GM18507 (cell line): ENCODE measurements at regions not wholly inside any gene's neighbourhood (a gene's known extent, or its start where the extent isn't known, plus 50 kb on each side); places are given as distances from the start of the nearest gene placed in this dataset.

Source experiments
- DNase-seq: peaks from one replicate; pipeline ENCODE4 v3.0.0; 2011; ENCODE audit warnings: low read depth; ENCODE audit not compliant: insufficient read length; ENCODE audit errors: extremely low spot score
- FAIRE-seq: peaks from 2 replicates; lab custom pipeline; 2011; peaks lifted over from hg19 to GRCh38; lab: Jason Lieb, UNC

DNA sequence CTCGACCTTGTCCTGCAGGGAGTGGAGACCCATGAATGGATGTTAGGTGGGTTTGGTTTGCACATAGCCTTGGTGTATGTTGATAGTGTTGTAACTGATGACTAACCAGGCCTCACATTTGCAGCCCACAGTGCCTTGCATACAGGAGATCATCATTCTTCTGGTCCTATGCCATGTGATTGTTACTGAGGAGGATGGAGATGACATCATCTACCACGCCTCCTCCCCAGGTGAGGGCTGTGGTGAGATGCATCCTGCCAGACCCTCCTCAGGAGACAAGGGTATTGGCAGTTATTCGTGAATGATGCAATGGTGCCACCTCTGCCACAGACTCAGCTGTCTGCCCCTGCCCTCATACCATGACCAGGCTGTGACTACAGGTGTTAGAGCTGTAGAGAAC is 1294.1 kb downstream of the UQCRFS1 start:
- FAIRE-seq = no peak
- DNase-seq = no peak

DNA sequence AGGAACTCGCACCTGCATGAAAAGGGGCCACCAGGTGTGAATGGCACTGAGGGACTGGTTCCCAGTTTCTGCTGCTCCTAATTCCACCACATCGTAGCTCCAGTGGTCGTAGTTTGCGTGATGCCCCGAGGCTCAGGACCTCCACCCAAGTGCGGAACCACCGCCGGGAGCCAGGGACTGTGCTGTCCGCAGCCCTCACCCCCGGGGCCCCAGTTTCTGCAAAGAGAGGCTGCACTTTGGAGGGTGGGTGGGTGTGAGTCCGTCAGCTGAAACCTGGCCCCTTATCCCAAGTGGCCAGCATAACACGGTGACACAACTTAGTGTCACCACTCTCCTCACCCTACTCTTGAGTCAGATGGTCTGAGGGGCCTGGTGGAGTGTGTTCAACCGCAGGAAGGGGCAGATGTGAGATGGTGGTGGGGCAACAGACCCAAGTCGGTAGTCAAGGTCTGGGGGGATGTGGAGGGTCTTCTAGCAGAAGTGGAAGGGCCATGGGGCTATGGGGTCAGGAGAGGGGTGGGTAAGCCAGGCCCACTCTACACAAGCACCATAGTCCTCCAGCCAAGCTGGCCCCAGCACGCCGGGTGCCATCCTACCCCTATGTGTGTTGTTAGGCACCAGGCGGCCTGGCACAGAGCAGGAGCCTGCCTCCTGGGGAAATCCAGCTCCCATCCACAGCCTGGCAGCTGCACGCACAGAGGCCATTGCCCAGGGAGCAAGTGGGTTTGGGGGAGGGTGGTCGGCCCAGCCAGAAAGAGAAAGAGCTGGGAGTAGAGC is 1301.6 kb downstream of the UQCRFS1 start:
- no peak for FAIRE-seq

DNA sequence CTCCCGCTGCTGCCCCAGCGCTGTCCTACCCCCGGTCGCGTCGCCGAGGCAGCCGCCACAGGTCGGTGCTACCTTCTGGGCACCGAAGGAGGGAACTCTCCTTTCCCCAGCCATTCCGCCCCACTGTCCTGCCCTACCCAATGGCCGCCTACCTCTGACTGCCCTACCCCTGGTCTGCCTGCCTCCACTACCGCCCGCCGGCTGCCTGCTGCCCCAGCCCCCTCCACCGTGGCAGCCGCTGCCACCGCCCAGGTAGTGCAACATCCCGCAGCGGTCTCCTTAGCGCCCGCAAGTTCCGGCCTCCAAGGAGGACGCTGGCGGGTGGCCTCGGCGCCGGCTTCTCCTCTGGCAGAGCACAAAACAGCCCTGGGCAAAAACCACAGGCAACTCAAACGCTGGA is 1303.1 kb downstream of the UQCRFS1 start:
- DNase-seq (no peak), FAIRE-seq (no peak)

More for the DNA sequence above, 1301.6 kb downstream of the UQCRFS1 start:
- DNase-seq = no peak

DNA sequence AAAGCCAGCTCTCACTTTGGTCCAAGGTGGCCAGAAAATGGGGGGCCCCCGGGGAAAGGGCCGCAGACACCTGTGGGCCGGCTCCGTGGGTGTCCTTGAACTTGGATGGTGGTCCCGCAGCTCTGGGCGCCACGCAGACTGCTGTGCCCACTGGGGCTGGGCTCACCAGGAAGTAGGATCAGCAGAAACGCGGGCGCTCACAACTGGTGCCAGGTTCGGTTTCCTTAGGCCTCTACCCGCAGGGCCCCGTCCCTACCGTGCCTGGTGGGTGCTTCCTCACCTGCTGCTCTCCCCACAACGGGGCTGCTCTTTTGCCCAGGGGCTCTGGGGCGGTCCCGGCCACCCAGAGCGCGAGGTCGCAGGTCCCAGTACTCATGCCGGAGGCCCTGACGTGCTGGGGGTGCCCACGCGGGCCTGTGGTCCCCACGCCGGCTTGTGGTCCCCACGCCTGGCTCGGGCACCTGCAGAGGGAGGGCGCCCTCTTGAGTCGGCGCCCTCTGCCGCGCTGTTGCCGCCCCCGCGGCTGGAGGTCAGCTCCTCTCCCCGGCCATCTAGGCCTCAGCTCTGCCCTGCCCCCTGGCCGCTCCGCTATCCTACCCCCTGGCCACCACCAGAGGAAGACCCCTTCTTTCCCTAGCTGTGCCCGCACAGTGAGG is 1303.6 kb downstream of the UQCRFS1 start:
- DNase-seq = no peak
- FAIRE-seq = no peak

DNA sequence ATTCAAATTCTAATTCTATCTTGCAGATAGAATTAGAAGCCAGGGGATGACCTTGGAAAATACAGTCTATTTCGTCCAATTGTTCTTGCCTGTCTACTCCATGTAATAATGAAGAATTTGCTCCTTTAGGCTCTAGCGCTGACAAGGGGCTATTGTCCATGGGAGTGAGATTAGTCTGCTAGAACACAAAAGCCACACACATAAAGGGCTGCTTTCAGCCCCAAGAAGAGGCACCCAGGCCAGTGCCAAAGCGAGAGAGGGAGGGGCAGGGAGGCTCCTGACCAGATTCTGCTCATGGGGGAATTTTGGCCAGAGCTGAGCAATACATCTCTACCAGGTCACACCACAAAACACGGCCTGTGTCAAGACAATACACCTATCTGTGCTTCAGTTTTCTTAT is 1306.9 kb downstream of the UQCRFS1 start:
- no peak for FAIRE-seq
- DNase-seq = no peak

DNA sequence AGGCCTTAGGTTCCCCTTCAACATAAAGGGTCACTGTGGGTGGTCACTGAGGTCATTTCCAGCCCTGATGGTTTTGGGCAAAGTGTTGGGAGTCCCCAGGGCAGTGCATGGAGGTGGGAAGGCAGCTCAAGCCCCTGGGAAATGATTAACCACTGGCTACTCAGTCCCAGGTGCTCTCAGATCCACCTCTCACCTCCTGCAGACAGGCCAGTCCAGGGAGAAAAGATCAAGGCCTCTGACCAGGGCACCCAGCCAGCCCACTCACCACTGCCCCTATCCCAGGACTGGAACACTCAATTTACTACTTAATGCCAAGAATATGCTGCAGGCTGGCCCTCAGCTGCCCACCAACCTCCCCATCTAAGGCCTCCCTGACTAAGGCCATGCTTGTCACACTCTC is 1307.9 kb downstream of the UQCRFS1 start:
- FAIRE-seq (no peak), DNase-seq (no peak)

DNA sequence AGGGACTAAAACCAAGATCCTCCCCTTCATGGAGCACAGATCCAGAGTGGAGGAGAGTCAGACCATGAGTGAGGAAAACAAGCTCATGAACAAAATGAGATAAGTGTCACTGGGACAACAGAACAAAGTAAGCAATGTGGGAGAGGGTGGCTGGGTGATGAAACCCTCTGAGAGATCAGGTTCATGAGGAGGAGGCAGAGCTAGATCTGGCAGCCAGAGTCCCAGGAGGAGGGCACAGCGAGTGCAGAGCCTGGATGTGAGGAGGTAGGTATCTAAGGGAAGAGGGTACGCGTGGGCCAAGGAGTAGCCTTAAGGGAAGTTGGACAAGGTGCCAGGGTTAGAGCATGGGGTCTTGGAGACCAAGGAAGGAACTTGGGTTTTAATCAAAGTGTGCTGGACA is 1311.9 kb downstream of the UQCRFS1 start:
- no peak for DNase-seq
- FAIRE-seq = no peak

DNA sequence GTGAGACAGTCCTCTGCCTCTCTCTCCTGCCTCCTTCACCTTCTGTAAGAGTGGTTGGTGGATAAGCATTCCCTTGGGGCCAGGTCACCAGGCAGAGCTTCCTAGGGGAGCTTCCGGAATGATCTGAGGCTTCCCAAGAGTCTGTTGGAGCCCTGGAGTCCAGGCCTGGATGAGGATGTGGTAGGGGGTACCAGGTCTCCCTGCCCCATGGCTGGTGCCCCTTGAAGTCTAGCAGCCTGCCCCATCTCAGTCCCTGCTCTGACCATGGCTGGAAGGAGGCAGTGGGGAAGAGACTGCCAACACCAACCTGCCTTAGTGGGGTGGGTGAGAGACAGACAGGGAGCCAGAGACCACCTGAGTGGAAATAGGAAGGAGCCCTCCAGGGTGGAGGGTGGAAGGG is 1316.9 kb downstream of the UQCRFS1 start:
- FAIRE-seq (no peak), DNase-seq (no peak)

DNA sequence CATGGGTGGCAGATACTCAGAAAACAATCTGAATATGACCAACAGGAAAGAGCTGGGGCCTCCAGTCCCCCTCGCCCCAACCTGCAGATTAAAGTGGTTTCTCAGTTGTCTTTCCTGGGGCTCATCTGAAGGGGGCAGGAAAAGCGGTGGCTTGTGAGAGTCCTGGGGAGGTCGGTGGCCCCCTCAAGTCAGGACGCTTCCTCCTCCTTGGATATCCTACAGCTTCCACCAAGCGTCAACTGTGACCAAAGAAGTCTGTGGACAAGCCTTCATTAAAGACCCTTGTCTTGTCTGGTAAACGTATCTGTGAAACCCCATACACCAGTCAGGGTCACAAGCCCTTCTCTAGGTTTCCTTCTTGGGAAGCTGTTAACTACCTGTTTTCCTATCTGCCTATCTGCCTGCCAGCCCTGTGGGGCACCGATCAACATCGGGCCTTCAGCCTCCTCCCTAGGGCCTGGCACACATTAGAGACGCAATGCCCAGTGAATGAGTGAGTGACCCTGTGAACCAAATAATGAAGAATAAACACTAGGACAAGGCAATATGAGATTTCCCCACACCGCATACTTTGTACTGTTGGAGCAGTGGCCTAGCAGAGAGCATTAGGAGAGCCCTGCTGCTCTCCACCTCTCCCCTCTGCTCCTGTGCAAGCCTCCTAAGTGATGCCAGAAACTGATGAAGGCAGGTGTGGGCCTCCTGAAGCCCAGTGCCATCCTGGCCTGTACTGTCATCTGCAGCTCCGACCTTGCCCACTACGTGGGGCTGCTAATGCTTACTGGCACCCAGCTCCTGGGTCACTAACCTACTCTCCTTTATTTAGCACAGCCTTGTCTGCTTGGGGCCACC is 1317.8 kb downstream of the UQCRFS1 start:
- DNase-seq (no peak), FAIRE-seq (no peak)

DNA sequence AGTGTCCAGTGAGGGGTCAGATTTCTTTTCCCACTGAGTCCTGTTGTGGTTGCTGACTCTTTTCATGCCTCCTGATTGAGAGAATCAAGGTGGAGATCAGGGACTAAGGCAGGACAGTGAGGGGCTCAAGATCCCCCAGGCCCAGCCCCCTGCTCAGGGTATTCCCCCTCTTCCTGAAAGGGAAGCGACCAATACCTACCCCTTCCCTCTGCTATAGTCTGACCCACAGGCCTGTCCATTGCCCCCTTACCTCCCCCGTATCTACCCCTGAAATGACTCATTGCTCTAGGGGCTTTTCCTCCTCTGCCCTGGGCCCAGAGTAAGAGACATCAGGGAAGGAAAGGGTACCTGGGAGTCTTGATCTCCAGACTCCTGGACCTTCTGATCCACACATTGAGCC is 1320.5 kb downstream of the UQCRFS1 start:
- FAIRE-seq (no peak), DNase-seq (no peak)

DNA sequence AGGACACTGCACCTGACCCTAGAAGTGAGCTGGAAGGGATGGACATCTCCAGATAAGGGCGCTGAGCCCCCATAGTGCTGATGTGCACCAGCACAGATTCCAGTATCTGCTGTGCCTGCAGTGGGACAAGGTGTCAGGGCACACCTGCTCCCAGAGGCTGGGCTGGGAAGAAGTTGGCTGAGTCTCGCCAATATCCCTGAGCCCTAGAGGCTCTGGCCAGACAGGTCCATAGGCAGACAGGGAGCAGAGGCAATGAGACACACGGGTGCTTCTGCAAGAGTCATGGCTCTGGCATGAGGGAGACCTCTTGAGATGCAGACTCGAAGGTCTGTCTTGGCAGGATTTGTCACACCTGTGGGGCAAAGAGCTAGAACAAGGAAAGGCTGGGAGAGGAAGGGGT is 1321.5 kb downstream of the UQCRFS1 start:
- DNase-seq = no peak
- no peak for FAIRE-seq

DNA sequence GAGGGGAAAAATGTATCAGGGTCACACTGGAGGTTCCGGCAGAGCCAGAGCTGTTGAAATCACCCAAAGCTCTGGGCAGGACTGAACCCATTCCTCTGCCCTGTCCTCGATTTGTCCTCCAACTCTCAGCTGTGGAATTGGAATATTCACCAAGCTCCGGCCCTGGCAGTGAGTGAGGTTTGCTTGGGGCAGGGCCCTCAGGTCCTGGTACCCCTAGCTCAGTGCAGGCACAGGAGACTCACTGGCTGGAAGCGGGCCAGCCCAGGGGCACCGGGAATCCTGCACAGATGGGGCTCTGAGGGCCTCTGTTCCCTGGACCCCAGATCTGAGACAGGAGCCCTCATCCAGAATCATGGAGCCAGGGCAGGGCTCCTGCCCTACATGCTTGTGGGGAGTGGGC is 1322.3 kb downstream of the UQCRFS1 start:
- FAIRE-seq (no peak), DNase-seq (no peak)

DNA sequence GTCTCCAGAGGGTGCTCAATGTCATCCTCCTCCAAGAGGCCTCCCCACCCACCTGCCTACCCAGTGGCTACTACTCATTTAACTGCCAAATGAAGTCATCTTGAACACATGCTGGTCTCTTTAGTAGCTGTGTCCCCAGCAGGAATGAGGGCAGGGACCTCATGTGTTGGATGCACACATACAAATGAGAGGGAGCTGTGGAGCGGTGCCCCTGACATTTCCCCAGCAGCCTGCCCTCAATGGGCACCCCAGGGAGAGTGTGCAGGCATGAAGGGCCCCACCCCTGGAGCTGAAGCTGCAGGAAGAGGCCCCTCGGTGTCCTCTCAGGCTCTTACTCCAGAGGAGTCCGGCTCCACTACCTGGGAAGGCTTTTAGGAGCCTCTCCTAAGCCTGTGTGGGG is 1322.7 kb downstream of the UQCRFS1 start:
- DNase-seq (no peak), FAIRE-seq (no peak)

DNA sequence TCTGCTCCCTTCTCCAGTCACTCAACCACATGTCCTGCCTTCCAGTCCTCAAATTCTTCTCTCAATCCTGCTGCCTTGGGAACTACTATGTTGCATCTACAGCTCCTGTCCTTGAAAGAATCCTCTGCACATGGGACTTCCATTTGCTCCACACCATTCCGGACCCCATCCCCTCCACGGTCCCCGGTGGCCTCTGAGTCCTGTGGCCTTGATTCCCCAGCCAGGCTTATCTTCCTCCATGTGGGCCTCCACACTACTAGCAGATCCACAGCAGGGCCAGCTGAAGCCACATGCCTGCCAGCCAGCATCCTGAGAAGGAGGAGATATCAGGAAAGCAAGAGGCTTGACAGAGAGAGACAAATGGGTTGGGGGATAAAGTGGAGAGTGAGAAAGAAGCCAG is 1323.8 kb downstream of the UQCRFS1 start:
- no peak for FAIRE-seq
- DNase-seq = no peak

DNA sequence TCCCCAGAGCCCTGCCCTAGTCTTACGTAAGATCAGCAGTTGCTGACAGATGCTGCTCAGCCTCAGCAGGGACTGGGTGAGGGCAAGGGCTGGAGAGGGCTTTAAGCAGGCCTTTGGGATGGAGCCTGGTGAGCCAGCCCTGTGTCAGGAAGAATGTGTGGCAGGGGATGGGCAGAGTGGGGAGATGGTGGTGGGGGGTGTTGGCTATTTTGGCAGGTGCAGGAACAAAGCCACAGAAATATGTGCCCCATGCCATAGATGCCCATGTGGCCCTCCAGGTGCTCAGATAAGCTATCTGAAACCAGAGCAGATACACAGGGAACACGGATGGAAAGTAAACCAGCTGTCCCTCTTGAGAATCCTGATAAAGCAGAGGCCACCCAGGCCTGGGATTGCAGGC is 1325.0 kb downstream of the UQCRFS1 start:
- DNase-seq (no peak), FAIRE-seq (no peak)

DNA sequence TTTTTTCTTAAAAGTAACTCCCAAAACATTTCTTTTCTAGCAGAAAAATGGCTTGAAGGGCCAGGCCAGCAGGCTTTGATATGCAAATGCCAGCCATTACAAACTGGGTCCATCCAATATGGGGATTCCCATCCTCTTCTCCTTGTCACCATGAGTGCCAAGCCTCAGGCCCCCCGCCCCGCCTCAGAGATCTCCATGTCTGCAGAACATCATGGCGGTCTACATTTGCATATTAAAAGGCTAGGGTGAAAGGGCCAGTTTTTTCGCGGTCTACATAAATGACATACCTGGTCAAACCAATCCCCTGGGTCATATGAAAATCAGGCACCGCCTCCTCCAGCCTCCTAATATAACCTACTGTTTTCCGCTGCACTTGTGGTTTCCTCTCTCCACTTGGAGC is 1327.6 kb downstream of the UQCRFS1 start:
- DNase-seq (no peak), FAIRE-seq (no peak)

DNA sequence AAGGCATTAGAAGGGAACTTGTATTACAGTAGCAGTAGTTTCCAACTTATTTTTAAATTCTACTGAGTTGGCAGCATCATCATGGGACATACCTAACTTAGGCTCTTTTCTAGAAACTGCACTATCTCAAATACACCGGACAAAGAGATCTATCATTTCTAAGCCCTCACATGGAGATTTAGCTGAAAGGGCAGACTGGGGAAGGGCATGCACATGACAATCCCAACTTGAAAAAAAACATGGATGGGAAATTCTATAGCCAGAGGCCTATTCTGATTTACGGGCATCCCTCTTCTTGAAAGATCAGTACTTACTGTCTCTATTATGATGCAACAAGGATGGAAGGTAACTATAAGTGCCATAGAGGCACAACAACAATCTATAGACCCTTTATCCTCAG is 1328.6 kb downstream of the UQCRFS1 start:
- DNase-seq (no peak), FAIRE-seq (no peak)

DNA sequence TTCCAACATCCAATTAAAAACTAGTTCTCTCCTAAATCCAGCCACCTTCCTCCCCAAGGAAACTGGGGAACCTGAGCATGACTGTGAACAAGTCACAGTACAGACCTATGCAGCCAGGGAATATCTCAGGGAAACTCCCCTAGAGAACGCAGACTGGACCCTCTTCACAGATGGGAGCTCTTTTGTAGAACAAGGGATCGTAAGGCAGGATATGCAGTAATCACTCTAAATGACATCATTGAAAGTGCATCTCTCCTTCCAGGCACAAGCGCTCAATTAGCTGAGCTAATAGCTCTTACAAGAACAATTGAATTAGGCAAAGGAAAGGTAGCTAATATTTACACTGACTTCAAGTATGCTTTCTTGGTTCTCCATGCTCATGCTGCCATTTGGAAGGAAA is 1331.7 kb downstream of the UQCRFS1 start:
- DNase-seq = no peak
- no peak for FAIRE-seq

DNA sequence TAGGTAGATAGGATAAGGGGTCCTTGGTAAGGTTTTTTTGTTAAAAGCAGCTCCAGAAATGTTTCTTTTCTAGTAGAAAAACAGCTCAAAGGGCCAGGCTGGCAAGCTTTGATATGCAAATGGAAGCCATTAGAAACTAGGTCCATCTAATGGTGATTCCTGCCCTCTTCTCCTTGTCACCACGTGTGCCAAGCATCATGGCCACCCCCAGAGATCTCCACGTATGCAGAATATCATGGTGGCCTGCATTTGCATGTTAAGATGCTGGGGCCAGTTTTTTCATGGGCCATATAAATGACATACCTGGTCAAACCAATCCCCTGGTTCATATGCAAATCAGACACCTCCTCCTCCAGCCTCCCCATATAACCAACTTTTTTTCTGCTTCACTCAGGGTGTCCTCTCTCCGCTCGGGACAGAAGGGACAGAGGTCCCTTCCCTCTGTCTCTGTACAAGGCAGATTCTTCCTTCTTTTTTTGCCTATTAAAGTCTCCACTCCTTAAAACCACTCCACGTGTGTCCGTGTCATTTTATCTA is 1335.9 kb downstream of the UQCRFS1 start:
- FAIRE-seq (no peak), DNase-seq (no peak)

DNA sequence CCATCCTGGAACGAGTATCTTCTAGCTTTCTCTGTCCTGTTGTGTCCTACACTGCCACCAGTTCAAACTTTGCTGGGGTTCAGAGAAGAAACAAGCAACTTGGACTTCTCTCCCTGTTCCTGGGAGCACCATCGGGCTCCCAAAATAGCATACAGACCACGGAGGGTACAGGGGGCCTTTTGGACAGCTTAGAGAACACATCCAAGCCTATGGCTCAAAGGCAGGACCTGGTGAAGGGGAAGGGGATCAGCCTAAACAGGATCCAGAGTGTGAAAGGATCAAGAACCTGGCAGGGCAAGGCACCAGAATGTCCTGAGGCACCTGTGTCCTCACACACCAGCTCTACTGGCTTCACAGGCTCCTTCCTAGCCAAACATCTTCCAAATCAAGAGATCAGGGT is 1336.5 kb downstream of the UQCRFS1 start:
- DNase-seq = no peak
- no peak for FAIRE-seq
